ENCODE measurements at regions not wholly inside any gene's neighbourhood (a gene's known extent, or its start where the extent isn't known, plus 50 kb on each side); places are given as distances from the start of the nearest gene placed in this dataset.
A peak's percentile ranks its signal among the peaks of the same experiment; 100 is the strongest.

DNA sequence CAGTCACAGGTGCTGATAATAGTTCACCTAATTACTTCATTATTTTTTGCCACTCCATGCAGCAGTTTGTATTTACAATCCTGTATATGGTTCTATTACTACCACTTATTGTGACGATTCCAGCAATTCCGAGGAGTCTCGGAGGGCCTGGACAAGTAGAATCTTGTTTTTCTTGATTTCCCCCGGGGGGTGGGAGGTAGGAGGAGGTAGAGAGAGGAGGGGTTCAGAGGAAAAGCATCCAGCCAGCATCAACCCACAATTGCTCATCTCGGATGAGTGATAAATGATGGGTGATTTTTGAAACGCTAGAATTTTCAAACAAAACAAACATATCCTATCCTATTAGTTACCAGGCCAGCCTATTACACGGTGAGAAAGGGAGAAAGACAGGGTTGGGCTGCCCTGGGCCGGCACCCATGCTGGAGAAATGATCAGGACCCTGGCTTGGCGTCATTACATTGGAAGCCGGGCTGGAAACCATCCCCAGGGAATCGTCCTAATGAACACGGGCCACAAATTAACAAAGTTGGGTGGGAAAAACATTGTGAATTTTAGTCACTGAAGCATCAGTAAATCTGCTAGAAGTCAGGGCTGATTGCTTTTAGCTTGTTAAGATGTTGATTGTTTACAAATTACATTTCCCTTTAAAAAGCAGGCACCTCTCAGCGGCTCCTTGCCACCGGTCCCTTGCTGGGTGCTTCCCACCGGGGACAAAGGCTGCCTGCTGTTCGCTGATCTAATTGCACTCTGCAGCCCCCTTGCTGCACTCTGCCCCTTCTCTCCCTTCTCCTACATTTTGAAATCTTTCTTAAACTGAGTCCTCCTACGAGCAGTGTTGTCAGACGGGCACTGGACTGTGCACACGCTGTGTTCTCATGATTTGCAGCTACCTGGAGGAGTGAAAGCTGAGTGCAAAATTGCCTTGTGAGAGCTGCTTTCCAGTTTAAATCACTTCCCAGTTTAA lies 95.5 kb downstream of the FAM204A start:
- DNase-seq: peak; percentile 25

DNA sequence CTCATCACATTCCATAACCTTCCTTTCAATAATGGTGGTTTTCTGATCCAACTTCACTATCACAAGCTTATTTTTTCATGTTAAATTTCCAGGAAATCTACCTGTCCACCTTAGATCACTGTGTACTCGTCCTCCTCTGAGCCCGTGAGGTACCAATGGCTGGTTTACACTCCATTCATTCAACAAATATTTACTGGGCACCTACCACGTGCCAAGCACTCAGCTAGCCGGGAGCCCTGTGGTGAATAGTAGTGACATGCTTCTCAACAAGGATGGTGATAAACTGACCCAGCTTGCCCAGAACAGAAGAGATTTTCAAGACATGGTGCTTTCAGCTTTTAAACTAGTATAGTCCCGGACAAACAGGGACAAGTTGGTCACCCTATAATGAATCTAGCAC lies 98.2 kb downstream of the FAM204A start:
- DNase-seq: no peak

DNA sequence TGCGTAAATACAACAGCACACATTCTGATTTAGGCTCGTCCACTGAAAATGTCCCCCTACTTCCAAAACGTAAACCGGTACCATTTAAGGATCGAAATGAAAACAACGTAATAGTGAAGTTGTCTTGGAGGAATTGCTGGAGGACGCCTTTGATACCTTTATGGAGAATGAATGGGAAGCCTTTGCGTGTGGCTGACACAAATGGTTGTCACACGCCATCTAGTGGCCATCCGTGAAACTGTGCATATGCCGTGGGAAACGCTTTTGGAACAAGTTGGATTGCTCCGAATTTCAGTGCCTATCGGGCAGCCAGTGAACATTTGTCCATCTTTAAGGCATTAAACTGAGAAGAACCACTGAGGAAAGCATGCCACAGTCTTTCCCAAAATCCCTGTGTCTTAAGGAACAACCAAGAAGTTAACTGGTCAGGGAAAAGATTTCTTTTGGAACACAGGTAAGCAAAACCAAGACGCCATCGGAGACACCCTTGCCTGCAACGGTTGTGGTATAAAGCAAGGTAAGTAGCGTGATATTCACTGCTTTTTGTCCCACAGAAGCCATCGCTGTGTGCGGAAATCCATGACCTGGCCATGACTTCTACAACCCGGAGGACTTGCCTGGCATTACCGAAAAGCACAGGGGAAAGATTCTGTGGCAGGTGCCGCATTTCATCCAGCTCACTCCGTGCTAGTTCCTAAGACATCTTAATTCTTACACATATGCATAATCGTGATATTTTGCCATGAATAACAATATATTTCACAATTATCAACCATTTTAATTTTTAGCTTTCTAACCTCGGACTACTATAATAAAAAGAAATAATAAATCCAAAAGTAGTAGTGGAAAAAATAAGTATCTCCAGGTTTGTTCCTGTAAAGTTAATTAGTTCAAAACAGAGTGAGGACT lies 100.6 kb downstream of the FAM204A start:
- peak; percentile 41 for DNase-seq

DNA sequence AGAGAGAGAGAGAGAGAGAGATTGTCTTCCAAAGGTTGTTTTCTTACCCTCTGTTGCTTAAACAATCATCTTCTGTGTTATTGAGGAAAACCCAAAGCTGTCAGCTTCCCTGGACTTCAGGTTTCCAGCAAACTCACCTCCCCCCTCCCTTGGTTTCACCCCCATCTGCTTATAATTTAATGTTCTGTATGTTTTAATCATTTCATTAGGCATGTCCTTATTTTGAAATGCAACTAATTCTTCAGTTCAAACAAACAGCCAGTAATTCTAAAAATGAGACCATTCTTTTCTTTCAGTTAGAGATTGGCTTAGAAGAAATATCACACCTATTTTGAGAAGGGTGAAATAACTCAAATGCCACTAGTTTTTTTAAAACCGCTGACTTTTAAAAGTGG lies 102.9 kb downstream of the FAM204A start:
- DNase-seq: no peak

DNA sequence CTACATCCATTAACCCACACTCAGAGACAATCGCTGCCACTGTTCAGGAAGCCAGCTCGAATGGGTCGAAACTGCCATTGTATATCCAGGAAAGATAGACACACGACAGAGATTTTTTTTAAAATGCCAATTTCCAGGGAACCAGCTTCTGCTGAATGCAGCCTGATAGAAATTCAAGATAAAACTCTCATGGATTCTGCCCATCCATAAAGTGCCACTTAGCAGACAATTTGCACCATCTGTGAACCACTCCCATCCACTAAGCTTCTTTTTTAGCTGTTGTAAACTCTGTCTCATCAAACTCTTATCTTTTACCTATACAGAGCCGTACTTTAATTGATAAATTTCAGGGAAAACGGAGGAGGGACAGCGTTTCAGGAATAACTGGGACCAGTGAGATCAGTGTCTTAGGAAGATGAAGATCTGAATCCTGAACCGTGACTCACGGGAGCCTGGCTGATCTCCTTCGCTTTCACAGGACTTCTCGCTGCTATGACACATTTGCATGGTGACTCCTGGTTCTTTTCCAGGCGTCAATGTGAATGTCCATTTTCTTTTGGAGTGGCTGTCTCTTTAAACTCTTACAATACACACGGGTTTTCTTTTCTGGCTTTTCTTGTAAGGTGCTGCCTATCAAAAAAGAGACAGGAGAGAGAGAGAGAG lies 103.4 kb downstream of the FAM204A start:
- DNase-seq: no peak

DNA sequence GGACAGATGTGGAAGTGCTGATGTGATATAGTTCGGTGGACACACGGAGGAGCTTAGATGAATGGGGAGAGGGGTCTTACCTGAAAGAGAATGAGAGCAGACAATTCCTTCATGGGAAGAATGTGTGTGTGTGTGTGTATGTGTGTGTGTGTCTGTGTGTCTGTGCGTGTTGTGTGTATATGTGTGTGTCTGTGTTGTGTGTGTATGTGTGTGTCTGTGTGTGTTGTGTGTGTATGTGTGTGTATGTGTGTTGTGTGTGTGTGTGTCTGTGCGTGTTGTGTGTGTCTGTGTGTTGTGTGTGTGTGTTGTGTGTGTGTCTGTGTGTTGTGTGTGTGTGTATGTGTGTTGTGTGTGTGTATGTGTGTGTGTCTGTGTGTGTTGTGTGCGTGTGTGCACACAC lies 104.2 kb downstream of the FAM204A start:
- no peak for DNase-seq

DNA sequence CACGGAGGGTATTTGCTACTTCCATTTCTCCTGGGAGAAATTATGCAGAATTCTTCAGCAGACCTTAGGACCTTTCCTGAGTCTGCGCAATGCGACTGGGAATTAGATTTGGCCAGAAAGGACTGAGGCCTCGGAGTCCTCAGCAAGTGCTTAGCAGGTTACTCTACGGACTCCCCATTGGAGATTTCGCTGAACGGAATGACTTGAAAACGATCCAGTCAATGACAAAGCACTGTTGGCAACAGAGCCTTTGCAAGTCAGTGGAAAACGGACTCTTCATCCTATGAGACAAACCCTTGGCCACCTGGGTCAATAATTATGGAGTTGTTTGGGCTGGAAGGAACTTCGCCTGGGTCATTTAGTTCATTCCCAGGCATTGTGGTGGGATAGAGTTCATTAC lies 107.4 kb downstream of the FAM204A start:
- no peak for DNase-seq

DNA sequence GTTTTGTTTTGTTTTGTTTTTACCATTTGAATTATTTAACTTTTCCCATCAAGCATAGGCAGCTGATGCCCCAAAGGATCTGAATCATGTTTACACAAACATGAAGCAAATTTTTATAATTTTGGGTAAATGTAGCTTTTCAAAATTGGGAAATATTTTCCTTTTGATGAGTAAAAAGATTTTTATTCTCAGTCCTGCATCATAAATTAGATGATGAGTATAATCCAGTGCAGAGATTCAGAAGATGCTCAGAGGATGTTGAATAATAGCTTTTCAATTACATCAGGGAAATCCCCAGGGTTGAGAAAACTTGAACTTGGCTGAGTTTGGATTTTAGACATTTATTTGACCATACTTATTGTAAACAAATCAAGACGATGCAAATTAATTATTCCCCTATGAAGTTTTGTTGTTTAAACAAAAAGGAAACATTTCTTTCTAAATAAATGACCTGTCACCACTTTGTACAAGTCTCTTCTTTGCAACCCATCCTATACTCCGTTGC lies 121.7 kb downstream of the FAM204A start:
- no peak for DNase-seq

DNA sequence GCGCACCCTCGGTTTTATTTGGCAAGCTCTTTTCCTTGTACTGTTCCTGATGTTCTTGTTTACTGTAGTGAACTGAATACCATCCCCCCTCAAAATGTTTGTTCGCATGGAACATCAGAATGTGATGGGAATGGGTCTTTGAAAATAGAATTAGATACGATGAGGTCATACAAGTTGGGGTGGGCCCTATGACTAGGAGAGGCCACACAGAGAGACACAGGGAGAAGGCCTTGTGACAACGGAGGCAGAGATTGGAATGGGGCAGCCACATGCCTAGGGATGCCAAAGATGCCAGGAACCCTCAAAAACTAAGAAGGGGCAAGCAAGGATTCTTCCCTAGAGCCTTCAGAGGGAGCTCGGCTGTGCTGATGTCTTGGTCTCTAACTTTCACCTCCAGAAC lies 123.6 kb downstream of the FAM204A start:
- DNase-seq: no peak

DNA sequence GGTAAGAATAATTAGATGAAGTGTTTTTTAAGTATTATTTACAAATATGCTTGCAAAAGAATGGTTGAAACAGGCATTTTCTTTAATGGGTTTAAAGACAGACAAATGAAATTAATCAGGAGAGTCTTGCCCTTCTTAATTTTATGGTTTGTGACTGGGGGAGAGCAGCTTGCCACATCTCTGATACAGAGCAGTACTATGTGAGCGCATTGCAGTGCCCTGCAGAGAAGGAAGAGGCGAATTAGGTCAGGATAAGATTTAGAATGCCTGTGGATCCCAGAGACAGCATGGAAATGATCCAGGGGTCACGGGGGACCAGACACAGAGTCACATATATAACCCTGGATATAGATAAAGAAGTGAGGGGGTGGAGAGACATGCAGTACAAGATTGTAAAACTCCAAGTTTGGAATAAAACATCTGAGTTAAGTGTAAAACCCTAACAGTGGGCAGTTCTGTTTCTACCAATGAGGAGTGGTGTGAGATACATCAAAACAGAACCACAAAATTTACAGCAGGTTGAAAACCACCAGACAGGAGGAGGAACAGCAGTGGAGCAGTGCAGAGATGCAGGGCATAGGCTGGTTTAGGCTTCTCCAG lies 125.5 kb downstream of the FAM204A start:
- DNase-seq: no peak

DNA sequence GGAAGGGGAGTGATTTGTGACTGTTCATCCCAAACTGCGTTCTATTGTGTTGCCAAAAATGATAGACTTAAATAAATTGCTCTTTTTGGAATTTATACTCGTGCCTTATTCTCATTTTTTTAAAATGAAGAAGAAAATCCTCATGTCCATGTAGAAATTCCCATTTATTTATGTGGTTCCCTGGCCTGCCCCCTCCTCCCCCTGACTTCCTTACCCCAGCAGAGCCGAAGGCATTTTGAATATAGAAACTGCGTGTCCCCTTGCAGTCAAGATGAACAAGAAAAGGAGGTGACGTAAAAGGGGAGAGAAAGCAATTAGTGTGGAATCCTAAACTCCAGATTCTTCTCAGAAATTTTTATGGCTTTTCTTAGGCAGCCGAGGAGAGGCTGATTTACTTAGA lies 126.1 kb downstream of the FAM204A start:
- DNase-seq: no peak

DNA sequence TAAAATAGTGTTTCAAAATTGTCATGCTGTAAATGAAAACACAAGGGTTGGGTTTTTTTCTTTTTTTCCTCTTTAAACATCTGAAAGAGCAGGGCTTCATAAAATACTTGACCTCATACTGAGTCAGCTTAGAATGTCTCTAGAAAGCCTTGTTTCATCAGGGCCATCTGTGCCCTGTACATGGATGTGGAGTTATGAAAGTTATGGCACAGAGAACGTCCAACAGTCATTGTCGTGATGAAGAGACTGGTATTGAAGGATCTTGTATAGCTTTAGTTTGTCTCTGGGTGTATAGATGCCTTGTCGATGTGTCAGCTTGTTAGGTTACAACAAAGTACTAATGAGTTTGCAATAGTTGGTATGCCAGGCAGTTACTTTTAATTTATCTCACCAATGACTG lies 127.3 kb downstream of the FAM204A start:
- no peak for DNase-seq

DNA sequence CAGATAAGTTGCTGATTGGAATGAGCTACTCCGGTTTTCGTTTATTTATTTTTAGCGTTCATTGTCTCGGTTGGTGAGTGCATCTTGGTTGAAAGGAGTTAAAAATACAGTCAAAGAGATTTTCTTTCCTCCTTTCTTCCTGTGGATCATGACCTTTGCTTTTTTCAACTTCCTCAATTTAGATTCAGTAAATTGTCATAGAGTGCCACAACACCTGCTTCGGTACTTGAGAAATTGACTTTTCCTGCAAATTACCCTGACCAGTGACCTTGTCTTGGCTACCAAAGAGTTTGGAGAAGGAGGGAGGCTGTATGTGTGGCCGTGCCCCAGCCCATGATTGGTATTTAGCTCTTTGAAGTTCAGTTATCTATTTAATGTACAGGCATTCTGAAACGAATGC lies 128.7 kb downstream of the FAM204A start:
- DNase-seq: no peak

DNA sequence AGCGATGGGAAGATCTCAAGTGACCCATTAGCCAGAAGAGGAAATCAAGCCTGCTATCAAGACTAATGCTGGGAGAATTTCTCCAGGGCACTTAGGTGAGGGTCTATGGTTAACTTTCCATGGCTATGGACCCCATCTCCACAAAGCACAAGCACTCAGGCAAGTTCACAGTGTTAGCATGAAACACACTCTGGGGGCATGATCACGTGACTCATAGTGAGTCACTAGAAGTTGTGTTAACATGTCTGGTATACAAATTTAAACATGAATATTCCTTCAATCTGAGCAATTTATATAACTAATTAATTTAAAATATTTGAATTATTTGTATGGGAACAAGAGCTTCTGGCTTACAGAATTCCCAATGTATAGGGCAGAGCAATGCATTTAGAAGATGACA lies 131.8 kb downstream of the FAM204A start:
- DNase-seq: no peak

DNA sequence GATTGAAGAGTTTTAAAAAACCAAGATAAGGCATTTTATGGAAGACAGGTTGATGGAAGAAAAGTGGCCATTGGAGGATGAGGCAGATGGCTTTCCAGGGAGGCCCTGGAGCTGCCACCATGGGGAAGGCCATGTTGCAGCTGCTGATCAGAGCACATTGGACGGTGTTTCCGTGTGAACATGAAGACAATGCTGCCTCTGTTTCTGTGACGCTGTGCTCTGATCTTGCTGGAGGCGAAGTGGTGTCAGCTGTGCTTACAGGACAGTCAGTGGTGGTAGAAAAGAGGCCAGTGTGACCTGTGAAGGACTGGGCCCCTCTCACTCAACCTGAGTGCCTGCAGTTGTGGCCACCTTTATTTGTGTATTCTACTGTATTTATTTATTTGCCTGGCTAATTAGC lies 132.9 kb downstream of the FAM204A start:
- no peak for DNase-seq

DNA sequence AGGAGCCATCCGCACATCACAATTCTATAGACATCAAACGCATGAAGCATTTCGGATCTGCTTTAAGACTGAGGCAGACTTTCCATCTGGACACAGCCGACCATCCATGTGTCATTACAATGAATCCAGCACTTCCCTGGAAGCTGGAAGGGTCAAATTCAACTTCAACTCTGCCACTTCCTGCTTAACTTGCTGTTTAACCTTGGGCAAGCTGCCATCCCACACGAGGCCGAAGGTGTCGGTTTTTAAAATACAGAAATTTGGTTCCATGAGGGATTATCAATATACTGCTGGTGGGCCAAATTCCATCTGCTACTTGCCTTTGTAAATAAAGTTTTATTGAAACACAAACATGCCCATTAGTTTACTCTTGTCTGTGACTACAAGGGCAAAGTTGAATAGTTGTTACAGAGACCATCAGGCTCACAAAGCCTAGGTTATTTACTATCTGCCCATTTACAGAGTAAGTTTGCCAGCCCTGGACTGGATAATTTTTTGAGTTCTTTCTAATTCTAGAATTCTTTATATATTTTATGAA lies 134.6 kb downstream of the FAM204A start:
- DNase-seq: no peak

DNA sequence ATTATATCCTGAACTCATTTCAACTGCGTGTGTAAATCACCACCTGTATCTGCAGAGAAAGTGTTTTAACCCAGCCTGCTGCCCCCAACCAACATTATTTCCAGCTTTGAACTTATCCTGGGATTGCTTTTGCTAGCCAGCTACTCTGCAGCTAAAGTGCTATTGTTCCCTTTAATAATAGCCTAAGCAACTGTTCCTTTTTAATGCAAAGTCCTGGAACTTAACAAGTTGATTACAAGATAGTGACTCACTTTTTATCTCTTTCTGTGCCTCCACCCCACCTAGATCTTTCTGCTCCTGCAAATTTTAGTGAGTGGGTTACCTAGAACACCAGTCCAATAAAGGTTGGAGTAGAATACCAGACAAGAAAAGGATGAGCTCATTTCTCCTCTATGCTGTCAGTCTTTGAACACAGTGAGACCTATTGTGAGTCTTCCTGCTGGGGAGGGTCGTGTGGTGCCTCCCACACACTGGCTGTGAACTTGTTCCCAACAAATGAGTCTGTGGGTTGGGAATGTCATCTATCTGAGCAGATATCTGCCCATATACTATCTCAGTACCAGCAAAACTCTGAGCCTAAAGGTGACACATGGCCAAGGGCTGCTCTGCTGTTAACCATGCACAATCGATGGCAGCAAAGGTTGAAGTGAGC lies 137.7 kb downstream of the FAM204A start:
- no peak for DNase-seq

DNA sequence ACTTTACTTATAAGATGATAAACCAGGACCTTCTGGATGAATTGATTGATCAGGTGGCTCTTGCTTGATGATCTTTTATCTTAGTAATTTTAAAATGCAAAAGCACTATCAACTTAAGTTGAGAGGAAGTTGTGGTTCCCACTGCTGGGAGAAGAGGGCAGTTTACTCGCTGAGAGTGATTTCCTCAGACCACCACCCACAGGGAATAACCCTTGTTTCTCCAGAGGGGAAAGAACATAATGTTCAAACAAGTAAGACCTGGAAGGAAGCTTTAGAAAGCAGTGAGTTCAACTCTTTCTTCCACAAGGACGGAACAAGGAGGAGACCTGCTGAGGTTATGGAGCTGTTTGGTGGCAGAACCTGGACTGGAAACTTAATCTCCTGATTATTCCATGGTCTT lies 138.7 kb downstream of the FAM204A start:
- no peak for DNase-seq

DNA sequence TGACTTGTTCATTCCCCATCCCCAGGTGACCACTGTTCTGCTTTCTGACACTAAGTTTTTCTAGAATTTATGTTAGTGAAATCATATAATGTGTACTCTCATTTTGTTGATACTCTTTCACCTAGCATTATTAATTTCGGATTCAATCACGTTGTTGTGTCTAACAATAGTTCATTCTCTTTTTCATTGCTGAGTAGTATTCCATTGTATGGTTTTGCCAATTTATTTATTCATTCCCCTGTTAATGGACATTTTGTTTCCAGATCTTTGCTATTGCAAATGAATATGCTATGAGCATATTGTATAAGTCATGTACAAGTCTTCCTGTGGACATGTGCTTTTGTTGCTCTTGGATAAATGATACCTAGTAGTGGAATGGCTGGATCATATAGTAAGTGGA lies 146.4 kb downstream of the FAM204A start:
- DNase-seq: no peak

DNA sequence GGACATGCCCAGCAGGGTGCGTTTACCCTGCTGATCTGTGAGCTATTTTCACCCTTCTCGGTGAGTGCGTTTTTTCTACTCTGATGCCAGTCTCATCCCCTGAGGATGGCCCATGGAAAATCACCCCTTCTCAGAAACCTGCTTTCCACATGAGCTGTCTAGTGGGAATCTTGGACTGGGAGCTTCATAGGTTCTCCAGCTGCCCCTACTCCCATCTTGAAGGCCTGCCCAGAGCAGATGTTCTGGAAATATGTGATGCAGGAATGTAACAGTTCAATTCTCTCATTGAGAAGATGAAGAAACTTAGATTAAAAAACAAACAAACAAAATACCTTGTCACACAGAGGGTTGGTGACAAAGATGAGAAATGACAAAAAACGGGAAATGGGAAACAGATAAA lies 146.9 kb upstream of the RAB11FIP2 start:
- no peak for DNase-seq

DNA sequence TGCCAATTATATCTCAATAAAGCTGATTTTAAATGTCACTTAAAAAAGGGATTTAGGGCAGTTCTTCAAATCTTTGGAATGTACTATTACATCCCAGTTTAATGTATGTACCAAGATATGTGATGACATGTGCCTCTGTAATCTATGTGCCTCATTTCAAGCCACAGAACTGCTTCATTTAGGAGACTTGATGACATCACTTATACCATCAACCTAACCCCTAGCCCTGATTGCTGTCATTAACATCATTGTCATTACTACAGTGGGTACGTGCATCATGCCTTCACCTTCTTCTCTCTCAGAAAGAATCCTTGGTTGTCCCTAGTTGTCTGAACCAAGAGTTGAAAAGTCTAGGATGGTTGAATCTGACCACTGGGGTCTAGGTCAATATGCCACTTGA lies 134.3 kb upstream of the RAB11FIP2 start:
- DNase-seq: no peak

DNA sequence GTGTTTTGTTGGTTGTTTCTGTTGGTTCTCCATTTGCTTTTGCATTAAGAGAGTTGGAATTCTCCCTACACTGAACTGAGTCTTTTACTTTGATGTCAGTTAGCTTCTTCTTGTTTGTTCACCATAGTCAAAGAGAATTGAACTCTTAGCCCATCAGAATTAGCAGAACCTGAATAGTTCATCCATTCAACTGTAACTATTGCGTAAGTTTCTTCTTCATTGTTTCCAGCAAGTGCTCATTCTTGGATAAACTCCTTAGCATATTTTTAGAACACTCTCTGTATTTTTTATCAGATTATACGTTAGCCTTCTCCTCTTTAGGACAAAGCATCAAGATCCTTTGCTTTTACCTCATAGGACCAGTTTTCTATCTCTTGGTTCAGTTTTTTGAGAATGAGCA lies 128.4 kb upstream of the RAB11FIP2 start:
- DNase-seq: no peak
